NB4 (cell line): ENCODE measurements at regions not wholly inside any gene's neighbourhood (a gene's known extent, or its start where the extent isn't known, plus 50 kb on each side); places are given as distances from the start of the nearest gene placed in this dataset.
"Not testable (repeated sequence)": the region's sequence is repeated elsewhere in the genome, so short reads cannot be mapped to it uniquely, and the experiment has no call there.

Experiments used
- DNase-seq: peaks from one replicate; pipeline ENCODE4 v3.0.0; 2010; ENCODE audit warnings: low read depth
- H3K4me3 ChIP-seq: one replicate; pipeline ENCODE4 v1.5.1; 2011; ENCODE audit warnings: mild to moderate bottlenecking, low read depth, low read length, moderate library complexity
- MYC ChIP-seq: IDR thresholded peaks from 2 replicates; pipeline ENCODE4 v1.6.1; 2011; ENCODE audit warnings: low read depth, low read length
- POLR2A ChIP-seq: IDR thresholded peaks from 2 replicates; pipeline ENCODE4 v1.6.1; 2011; ENCODE audit warnings: mild to moderate bottlenecking; ENCODE audit not compliant: insufficient read length; ENCODE audit errors: extremely low read depth
- TF ChIP-seq, protein P1 (sequence below): IDR thresholded peaks from one replicate; pipeline ENCODE4 v1.5.1; 2012; ENCODE audit warnings: low read depth, low read length
- TF ChIP-seq, protein P2 (sequence below): IDR thresholded peaks from 2 replicates; pipeline ENCODE4 v1.6.1; 2011; ENCODE audit warnings: low read depth, low read length

DNA sequence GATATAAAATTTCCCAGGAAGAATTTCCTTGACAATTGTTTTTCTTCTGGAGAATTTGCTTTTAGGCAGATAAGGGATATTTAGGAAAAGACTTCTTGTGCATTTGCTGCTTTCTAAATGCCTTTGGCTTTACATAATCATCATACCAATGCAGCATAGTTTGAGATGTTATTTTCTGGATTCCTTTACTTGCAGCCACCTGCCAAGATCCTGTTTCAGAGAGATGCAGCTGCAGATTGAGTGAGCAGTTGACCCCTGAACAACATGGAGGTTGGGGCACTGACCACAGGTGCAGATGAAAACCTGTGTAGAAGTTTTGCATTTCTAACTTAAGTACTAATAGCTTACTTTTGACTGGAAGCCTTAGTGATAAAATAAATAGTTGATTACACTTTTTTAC is 257.9 kb downstream of the RPIA start:
- TF ChIP-seq, protein P1, sequence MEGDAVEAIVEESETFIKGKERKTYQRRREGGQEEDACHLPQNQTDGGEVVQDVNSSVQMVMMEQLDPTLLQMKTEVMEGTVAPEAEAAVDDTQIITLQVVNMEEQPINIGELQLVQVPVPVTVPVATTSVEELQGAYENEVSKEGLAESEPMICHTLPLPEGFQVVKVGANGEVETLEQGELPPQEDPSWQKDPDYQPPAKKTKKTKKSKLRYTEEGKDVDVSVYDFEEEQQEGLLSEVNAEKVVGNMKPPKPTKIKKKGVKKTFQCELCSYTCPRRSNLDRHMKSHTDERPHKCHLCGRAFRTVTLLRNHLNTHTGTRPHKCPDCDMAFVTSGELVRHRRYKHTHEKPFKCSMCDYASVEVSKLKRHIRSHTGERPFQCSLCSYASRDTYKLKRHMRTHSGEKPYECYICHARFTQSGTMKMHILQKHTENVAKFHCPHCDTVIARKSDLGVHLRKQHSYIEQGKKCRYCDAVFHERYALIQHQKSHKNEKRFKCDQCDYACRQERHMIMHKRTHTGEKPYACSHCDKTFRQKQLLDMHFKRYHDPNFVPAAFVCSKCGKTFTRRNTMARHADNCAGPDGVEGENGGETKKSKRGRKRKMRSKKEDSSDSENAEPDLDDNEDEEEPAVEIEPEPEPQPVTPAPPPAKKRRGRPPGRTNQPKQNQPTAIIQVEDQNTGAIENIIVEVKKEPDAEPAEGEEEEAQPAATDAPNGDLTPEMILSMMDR: no peak
- no peak for DNase-seq

DNA sequence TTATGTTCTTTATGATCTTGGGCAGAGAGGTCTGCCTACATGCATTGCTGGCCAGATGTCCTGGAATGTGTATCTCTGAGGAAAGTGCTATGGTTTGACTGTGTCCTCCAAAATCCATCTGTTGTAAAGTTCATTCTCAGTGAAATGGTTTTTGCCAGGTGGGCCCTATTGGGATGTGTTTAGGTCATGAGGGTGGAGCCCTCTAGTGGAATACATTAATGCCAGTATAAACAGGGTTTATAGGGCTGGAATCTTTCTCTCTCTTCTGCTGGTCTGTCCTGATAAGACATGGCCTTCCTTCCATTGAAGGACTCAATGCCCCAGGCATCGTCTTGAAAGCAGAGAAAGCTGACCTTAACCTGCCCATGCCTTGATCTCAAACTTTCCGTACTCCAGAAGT is 258.5 kb downstream of the RPIA start:
- DNase-seq: peak; percentile 42
- no peak overlapping the region for H3K4me3 ChIP-seq
- TF ChIP-seq, protein P2, sequence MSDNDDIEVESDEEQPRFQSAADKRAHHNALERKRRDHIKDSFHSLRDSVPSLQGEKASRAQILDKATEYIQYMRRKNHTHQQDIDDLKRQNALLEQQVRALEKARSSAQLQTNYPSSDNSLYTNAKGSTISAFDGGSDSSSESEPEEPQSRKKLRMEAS: no peak
- TF ChIP-seq MYC: no peak
- TF ChIP-seq POLR2A: no peak
- TF ChIP-seq, protein P1: peak; percentile 44

More for the DNA sequence above, 257.9 kb downstream of the RPIA start:
- no peak overlapping the region for H3K4me3 ChIP-seq

DNA sequence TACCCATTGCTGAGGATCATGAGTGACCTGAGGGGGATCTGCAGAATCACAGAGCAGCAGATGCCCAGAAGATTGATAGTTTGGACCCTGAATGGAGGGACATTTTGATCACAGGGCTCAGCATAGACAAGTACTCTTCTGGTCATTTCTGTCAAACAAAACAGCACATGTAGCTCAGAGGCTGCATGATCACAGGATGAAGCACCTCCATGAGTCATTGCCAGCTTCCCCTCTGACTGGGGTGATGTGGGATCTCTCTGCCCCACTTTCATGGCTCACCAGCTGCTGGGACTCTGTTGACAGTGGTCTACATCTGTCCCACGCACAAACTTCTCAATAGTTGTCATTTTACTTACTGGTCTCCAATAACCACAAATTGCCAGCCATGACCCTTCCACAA is 264.1 kb downstream of the RPIA start:
- TF ChIP-seq, protein P1: no peak
- TF ChIP-seq MYC: no peak
- TF ChIP-seq POLR2A: no peak
- DNase-seq: no peak
- no peak overlapping the region for H3K4me3 ChIP-seq

DNA sequence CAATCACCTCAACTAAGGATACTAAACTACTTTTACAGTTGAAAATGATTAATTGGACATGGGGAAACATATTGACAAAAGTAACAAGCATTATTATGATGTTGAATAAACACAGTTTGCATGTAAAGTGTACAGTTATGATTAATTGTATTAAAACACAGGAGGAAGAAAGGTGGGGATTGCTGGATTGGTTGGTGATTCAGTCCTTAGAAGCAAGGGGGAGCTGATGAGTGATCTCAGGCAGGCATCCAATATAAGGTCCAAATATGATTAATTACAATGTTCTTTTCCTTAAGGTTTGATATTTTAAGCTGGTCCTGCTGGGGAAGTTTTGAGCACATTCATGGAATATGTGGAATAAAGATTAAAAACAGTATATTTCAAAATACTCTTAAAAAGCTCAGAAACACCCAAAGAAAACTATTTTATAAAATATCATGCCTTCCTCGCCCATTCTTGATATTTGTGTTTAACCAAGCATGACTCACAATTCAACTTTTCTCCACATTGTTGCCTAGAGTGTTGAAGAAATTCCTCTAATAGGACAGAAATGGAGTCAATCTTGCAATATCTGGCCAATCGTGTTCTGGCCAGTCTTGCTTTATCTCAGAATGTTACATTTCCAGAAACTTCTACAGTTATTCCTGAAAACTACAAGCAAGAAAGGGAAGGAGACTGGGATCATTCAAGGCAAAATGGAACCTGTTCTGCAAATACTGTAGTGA is 268.2 kb downstream of the RPIA start:
- TF ChIP-seq, protein P1: peak; percentile 38
- TF ChIP-seq POLR2A: no peak
- H3K4me3 ChIP-seq: no peak overlapping the region
- DNase-seq: peak; percentile 4

DNA sequence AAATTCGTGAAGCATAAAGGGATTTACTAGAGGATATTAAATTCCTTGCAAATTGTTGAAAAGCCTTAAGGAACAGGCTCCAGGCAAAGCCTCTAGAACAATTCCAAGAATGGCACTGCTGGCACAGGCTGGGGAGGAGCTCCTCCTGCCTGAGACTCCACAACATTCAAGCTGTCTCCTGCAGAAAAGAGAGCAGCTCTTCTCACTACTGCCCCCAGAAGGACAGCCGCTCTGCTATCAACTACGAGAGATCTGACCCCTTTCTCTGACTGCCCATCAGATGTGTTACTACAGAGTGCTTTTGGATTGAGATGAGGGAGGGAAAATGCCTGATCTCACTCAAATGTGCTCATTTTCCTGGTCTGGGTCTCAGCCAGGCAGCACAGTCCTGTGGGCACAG is 269.9 kb downstream of the RPIA start:
- not testable (repeated sequence) for DNase-seq, H3K4me3 ChIP-seq
- TF ChIP-seq, protein P1: peak; percentile 20

DNA sequence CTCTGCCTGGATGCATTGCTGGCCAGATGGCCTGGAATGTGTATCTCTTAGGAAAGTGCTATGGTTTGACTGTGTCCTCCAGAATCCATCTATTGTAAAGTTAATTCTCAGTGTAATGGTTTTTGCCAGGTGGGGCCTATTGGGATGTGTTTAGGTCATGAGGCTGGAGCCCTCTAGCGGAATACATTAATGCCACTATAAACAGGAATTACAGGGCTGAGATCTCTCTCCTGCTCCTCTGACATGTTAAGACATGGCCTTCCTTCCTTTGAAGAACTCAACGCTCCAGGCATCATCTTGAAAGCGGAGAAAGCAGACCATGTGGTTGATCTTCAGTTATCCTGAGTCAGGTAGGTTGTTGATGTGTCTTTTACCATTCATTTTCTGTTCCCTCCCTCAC is 276.4 kb downstream of the RPIA start:
- DNase-seq: peak; percentile 11

DNA sequence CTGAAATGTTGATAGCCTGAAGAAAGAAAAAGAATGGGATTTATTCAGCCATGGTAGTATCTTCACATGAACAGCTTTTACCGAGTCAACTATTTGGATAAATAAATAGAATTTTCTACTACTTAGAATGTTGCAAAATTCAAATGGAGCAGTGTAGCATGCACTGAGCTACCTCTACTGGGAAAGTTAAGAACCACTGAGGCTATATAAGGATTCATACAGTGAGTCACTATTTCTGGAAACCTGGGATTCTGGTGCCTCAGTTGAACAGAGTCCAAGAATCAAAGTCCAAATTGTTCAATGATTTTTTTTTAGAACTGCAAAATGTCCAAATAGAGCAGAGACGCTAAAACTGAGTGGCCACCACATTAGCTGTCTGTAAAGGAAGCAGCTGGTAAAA is 286.5 kb downstream of the RPIA start:
- DNase-seq, H3K4me3 ChIP-seq: not testable (repeated sequence)

More for the DNA sequence above, 276.4 kb downstream of the RPIA start:
- TF ChIP-seq, protein P1: peak; percentile 16
- TF ChIP-seq POLR2A: no peak
- no peak overlapping the region for H3K4me3 ChIP-seq

DNA sequence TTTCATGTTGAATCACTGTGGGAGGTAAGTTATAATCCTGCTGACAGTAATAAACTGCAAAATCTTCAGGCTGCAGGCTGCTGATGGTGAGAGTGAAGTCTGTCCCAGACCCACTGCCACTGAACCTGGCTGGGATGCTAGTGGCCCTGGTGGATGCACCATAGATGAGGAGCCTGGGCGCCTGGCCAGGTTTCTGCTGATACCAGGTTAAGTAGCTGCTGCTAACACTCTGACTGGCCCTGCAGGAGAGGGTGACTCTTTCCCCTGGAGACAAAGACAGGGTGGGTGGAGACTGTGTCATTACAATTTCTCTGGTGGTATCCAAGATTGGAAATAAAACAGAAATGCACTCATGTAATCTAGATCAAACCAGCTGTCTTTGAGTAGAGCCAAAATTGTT is 287.0 kb downstream of the RPIA start:
- not testable (repeated sequence) for DNase-seq, H3K4me3 ChIP-seq

DNA sequence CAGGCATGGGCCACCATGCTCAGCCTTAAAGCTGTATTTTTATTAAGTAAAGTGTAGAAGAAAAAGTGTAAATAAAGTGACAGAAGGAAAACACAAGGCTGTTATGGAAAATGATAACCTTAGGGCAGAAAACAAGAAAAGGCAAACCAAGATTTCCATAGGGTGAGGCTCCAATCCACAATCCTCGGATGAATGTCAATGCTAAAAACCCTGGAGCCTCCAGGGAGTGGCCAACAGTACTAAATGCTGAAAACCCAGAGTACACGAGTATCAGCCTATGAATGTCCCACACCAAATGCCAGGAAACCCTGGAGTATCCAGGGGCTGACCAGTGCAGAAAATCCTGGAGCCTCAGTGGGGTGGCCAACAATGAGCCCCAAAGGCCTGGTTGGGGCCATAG is 292.6 kb downstream of the RPIA start:
- not testable (repeated sequence) for DNase-seq

More for the DNA sequence above, 292.6 kb downstream of the RPIA start:
- not testable (repeated sequence) for H3K4me3 ChIP-seq
